Smooth muscle cell (in vitro differentiated cells): ENCODE measurements at regions not wholly inside any gene's neighbourhood (a gene's known extent, or its start where the extent isn't known, plus 50 kb on each side); places are given as distances from the start of the nearest gene placed in this dataset.

ENCODE experiments used
- DNase-seq: peaks from one replicate; lab custom pipeline; 2025; ENCODE audit not compliant: unreplicated experiment; lab: John Stamatoyannopoulos, UW
- H2AFZ ChIP-seq: fragments of 200-600 bp; sonication (generic); 2 replicates; pipeline ENCODE4 v1.6.0; 2016; ENCODE audit warnings: antibody characterized with exemption, low read depth, mild to moderate bottlenecking
- H3F3A ChIP-seq: fragments of 200-600 bp; sonication (generic); 2 replicates; pipeline ENCODE4 v1.6.0; 2017; ENCODE audit warnings: antibody characterized with exemption, low read depth
- H3K27ac ChIP-seq: fragments of 200-600 bp; sonication (generic); 2 replicates; pipeline ENCODE4 v1.5.1; 2016; ENCODE audit warnings: low read depth, mild to moderate bottlenecking
- H3K27me3 ChIP-seq: fragments of 200-600 bp; sonication (generic); 2 replicates; pipeline ENCODE4 v1.6.1; 2016; ENCODE audit warnings: low read depth, mild to moderate bottlenecking
- H3K36me3 ChIP-seq: fragments of 200-600 bp; sonication (generic); 2 replicates; pipeline ENCODE4 v1.5.1; 2016; ENCODE audit warnings: low read depth
- H3K4me1 ChIP-seq: fragments of 200-600 bp; sonication (generic); 2 replicates; pipeline ENCODE4 v1.5.1; 2016; ENCODE audit warnings: low read depth
- H3K4me2 ChIP-seq: fragments of 200-600 bp; sonication (generic); 2 replicates; pipeline ENCODE4 v1.6.0; 2016; ENCODE audit warnings: mild to moderate bottlenecking
- H3K4me3 ChIP-seq: fragments of 200-600 bp; sonication (generic); 2 replicates; pipeline ENCODE4 v1.5.1; 2016; ENCODE audit warnings: mild to moderate bottlenecking
- H3K79me2 ChIP-seq: fragments of 200-600 bp; sonication (generic); 2 replicates; pipeline ENCODE4 v1.6.0; 2016; ENCODE audit warnings: low read depth, mild to moderate bottlenecking
- H3K9ac ChIP-seq: fragments of 200-600 bp; sonication (generic); 2 replicates; pipeline ENCODE4 v1.6.0; 2016; ENCODE audit warnings: low read depth
- H3K9me3 ChIP-seq: fragments of 200-600 bp; sonication (generic); replicated peaks from 2 replicates; pipeline ENCODE4 v1.5.1; 2016; ENCODE audit warnings: low read depth
- H4K20me1 ChIP-seq: fragments of 200-600 bp; sonication (generic); 2 replicates; pipeline ENCODE4 v1.6.0; 2016; ENCODE audit warnings: low read depth
- CTCF ChIP-seq: fragments of 200-600 bp; sonication (generic); IDR thresholded peaks from 2 replicates; pipeline ENCODE4 v1.5.1; 2017; ENCODE audit warnings: borderline replicate concordance, mild to moderate bottlenecking, antibody characterized with exemption; ENCODE audit not compliant: insufficient read depth, poor library complexity, severe bottlenecking
- WGBS: methylation state at CpG from one replicate; pipeline ENCODE4 v1.1.7; 2016; ENCODE audit warnings: low lambda C conversion rate; 5-methylcytosine and 5-hydroxymethylcytosine counted together

DNA sequence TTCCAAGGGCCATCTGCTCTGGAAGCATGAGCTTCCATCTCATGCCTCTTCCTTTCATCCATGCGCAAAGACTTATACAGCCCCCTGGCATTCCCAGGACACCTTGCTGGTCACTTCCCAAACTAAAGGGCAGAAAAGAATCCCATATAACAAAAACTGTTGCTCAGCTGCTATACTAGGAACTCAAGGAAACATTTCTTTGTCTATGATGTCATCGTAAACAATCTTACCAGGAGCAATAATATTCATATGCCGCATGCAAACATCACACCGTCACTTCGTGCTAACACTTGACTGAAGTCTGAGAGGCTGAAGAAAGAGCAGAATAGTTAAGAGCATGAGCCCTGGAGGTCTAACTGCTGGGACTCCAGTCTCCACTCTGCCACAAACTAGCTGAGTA, 50.5 kb upstream of the CDKN3 start:
- 94% methylated on average over 5 of the region's 5 CpGs for WGBS
- H3K79me2 ChIP-seq: no peaks in the 10 kb centered on the region
- H4K20me1 ChIP-seq: no peaks in the 10 kb centered on the region
- no peak overlapping the region for H2AFZ ChIP-seq
- H3F3A ChIP-seq: no peaks in the 10 kb centered on the region
- H3K9ac ChIP-seq: no peak overlapping the region
- H3K27ac ChIP-seq: no peak overlapping the region
- H3K27me3 ChIP-seq: no peaks in the 10 kb centered on the region
- no peak for DNase-seq
- no peak overlapping the region for H3K4me2 ChIP-seq
- H3K4me3 ChIP-seq: no peak overlapping the region
- peaks cover 13% of the 10 kb centered on the region for H3K4me1 ChIP-seq
- H3K9me3 ChIP-seq: no peaks in the 10 kb centered on the region
- H3K36me3 ChIP-seq: no peaks in the 10 kb centered on the region
- no peak for TF ChIP-seq CTCF
